K562 (cell line): ENCODE measurements at regions not wholly inside any gene's neighbourhood (a gene's known extent, or its start where the extent isn't known, plus 50 kb on each side); places are given as distances from the start of the nearest gene placed in this dataset.

Experiments used
- ATAC-seq: fragments of 200-7000 bp; cut with Tn5 transposase; 3 replicates; pipeline ENCODE4 v1.9.1; 2020; ENCODE audit warnings: moderate library complexity
- BruUV-seq: library from RNA; stranded (reverse); fragments of 400-500 nt; replicated peaks from 2 replicates; lab custom pipeline; 2021; lab: Mats Ljungman, UMichigan
- CTCF ChIA-PET: fragments of 300-600 bp; formaldehyde crosslinking; extraction: SDS; loops from one replicate; lab custom pipeline; 2021; ENCODE audit warnings: low intra/inter-chr PET ratio; lab: Yijun Ruan, JAX
- POLR2A ChIA-PET: fragments of 300-600, 350-650 bp; sonication (Branson Sonifier 250); formaldehyde crosslinking; extraction: SDS; loops from one replicate; lab custom pipeline; 2021; ENCODE audit warnings: antibody characterized with exemption, inconsistent platforms; lab: Yijun Ruan, JAX
- DNase-seq, 4 experiments: peaks; one replicate each; pipeline versions ENCODE4 v3.0.0 to v3.0.0-alpha.2; 2011 to 2018; ENCODE audit warnings: low spot score in 3 of 4, mixed read lengths in 3 of 4; ENCODE audit errors: extremely low read depth in 1 of 4
- FAIRE-seq: peaks from 2 replicates; lab custom pipeline; 2011; peaks lifted over from hg19 to GRCh38; lab: Jason Lieb, UNC
- H2AFZ ChIP-seq: 2 replicates; pipeline ENCODE4 v1.6.0; 2011; ENCODE audit warnings: low read depth, low read length, control low read depth, inconsistent platforms
- H3K27ac ChIP-seq: fragments of 200-600 bp; 3 replicates; pipeline ENCODE4 v1.8.0; 2011; ENCODE audit warnings: low read depth, mild to moderate bottlenecking, control low read depth, inconsistent platforms, low read length, moderate library complexity, mixed read lengths; ENCODE audit errors: extremely low read depth
- H3K27me3 ChIP-seq, 2 experiments: fragments of 300-600 bp in 1 of 2; 2 replicates in 1 of 2; 3 replicates in 1 of 2; pipeline versions ENCODE4 v1.6.0 to v1.8.0; 2011; ENCODE audit warnings: inconsistent platforms in 2 of 2, low read length in 2 of 2, mild to moderate bottlenecking in 1 of 2, mixed read lengths in 1 of 2, moderate library complexity in 1 of 2; ENCODE audit not compliant: control insufficient read depth in 2 of 2, insufficient read depth in 2 of 2
- H3K36me3 ChIP-seq: fragments of 300-600 bp; 3 replicates; pipeline ENCODE4 v1.8.0; 2011; ENCODE audit warnings: mild to moderate bottlenecking, low read length, inconsistent platforms; ENCODE audit not compliant: control insufficient read depth, insufficient read depth
- H3K4me1 ChIP-seq, 2 experiments: fragments of 200-600 bp in 1 of 2; replicated peaks in 1 of 2; 2 replicates in 1 of 2; 3 replicates in 1 of 2; pipeline versions ENCODE4 v1.5.1 to v1.8.0; 2011; ENCODE audit warnings: inconsistent platforms in 2 of 2, low read length in 2 of 2, mild to moderate bottlenecking in 1 of 2, mixed read lengths in 1 of 2, moderate library complexity in 1 of 2; ENCODE audit not compliant: control insufficient read depth in 2 of 2, insufficient read depth in 2 of 2
- H3K4me2 ChIP-seq: 2 replicates; pipeline ENCODE4 v1.6.1; 2011; ENCODE audit warnings: low read length, control low read depth, inconsistent platforms, mixed read lengths; ENCODE audit not compliant: insufficient read depth
- H3K4me3 ChIP-seq: fragments of 200-600 bp; sonication (generic), shearing (Covaris generic); 2 replicates; pipeline ENCODE4 v1.5.1; 2016; ENCODE audit warnings: control low read depth, inconsistent platforms
- H3K79me2 ChIP-seq: fragments of 200-600 bp; 3 replicates; pipeline ENCODE4 v1.8.0; 2011; ENCODE audit warnings: low read length, inconsistent platforms; ENCODE audit not compliant: control insufficient read depth, insufficient read depth
- H3K9ac ChIP-seq, 2 experiments: 2 replicates each; pipeline versions ENCODE4 v1.6.0 to v1.6.1; 2011; ENCODE audit warnings: low read depth in 2 of 2, low read length in 2 of 2, control low read depth in 1 of 2, inconsistent platforms in 1 of 2, mild to moderate bottlenecking in 1 of 2, mixed read lengths in 1 of 2; ENCODE audit not compliant: insufficient read depth in 1 of 2
- H3K9me1 ChIP-seq: one replicate; pipeline ENCODE4 v1.6.0; 2011; ENCODE audit warnings: inconsistent platforms, mild to moderate bottlenecking, low read length, moderate library complexity; ENCODE audit not compliant: control insufficient read depth, insufficient read depth
- H3K9me3 ChIP-seq: replicated peaks from 2 replicates; pipeline ENCODE4 v1.5.1; 2011; ENCODE audit warnings: low read depth, low read length, inconsistent platforms; ENCODE audit not compliant: control insufficient read depth, insufficient read depth
- H4K20me1 ChIP-seq: replicated peaks from 2 replicates; pipeline ENCODE4 v1.6.1; 2011; ENCODE audit warnings: low read length, inconsistent platforms, mixed read lengths; ENCODE audit not compliant: control insufficient read depth, insufficient read depth
- ASH1L ChIP-seq: fragments of 450-650 bp; IDR thresholded peaks from 2 replicates; pipeline ENCODE4 v1.6.1; 2018; ENCODE audit warnings: borderline replicate concordance, mild to moderate bottlenecking, low read depth; ENCODE audit not compliant: partially characterized antibody
- ERF ChIP-seq: fragments of 450-650 bp; formaldehyde crosslinking; IDR thresholded peaks from 2 replicates; pipeline ENCODE4 v1.4.0; 2020; ENCODE audit warnings: mild to moderate bottlenecking, mixed read lengths
- HDGF ChIP-seq: fragments of 450-650 bp; IDR thresholded peaks from 2 replicates; pipeline ENCODE4 v1.6.1; 2016
- HSF4 ChIP-seq: fragments of 250-450 bp; sonication (Bioruptor Pico); IDR thresholded peaks from 2 replicates; pipeline ENCODE4 v2.1.2; 2022; ENCODE audit warnings: mild to moderate bottlenecking, moderate library complexity, borderline replicate concordance
- PBX2 ChIP-seq, 2 experiments: IDR thresholded peaks in 1 of 2; conservative IDR thresholded peaks in 1 of 2; 2 replicates each; pipeline ENCODE4 v1.6.1; 2016; ENCODE audit warnings: low read depth in 2 of 2, mild to moderate bottlenecking in 1 of 2, missing compliant biosample characterization in 1 of 2, missing genetic modification characterization in 1 of 2, moderate library complexity in 1 of 2
- PHF21A ChIP-seq: fragments of 450-650 bp; IDR thresholded peaks from 2 replicates; pipeline ENCODE4 v1.6.1; 2017; ENCODE audit warnings: low read depth, borderline replicate concordance
- SRSF1 ChIP-seq: fragments of 200-400 bp; formaldehyde crosslinking; IDR thresholded peaks from 2 replicates; pipeline ENCODE4 v1.6.1; 2017; ENCODE audit warnings: mild to moderate bottlenecking, low read depth, low read length, moderate library complexity
- ZNF263 ChIP-seq: sonication (generic); formaldehyde crosslinking; IDR thresholded peaks from 2 replicates; pipeline ENCODE4 v1.8.0; 2022; ENCODE audit warnings: mild to moderate bottlenecking, missing genetic modification reagents, borderline replicate concordance
- WGBS: fragments of 100-300 bp; shearing (Covaris generic); methylation state at CpG from one replicate; pipeline ENCODE4 v1.1.6; 2016; ENCODE audit warnings: low coverage, mixed read lengths; ENCODE audit not compliant: insufficient coverage; ENCODE audit errors: missing lambda C conversion rate; 5-methylcytosine and 5-hydroxymethylcytosine counted together
- in situ Hi-C: fragments of 300-500 bp; cut with MboI; formaldehyde crosslinking; loops from 4 replicates; pipeline ENCODE4 v1.15.0; 2018; ENCODE audit warnings: inconsistent platforms, mixed read lengths
- intact Hi-C: fragments of 100-400 bp; cut with micrococcal nuclease; formaldehyde crosslinking; loops from 2 replicates; pipeline ENCODE4 v1.14.2; 2022
- TF ChIP-seq, protein P1 (sequence below): IDR thresholded peaks from 3 replicates; pipeline ENCODE4 v1.6.1; 2011; ENCODE audit warnings: borderline replicate concordance, mild to moderate bottlenecking; ENCODE audit not compliant: insufficient read length, insufficient read depth
- TF ChIP-seq, protein P2 (sequence below), 2 experiments: IDR thresholded peaks; 2 replicates each; pipeline ENCODE4 v1.6.1; 2011; ENCODE audit warnings: borderline replicate concordance in 1 of 2, control low read depth in 1 of 2, low read depth in 1 of 2, low read length in 1 of 2, mild to moderate bottlenecking in 1 of 2, mixed read lengths in 1 of 2, moderate library complexity in 1 of 2; ENCODE audit not compliant: insufficient read depth in 1 of 2, insufficient read length in 1 of 2, poor library complexity in 1 of 2, severe bottlenecking in 1 of 2; ENCODE audit errors: extremely low read depth in 1 of 2
- TF ChIP-seq, protein P3 (sequence below): sonication (generic); formaldehyde crosslinking; IDR thresholded peaks from 2 replicates; pipeline ENCODE4 v1.8.1; 2022; ENCODE audit warnings: missing genetic modification reagents
- TF ChIP-seq, protein P4 (sequence below): fragments of 250-450 bp; sonication (Bioruptor Pico); IDR thresholded peaks from 2 replicates; pipeline ENCODE4 v1.8.0; 2022; ENCODE audit warnings: moderate library complexity, mild to moderate bottlenecking, inconsistent platforms
- TF ChIP-seq, protein P5 (sequence below): fragments of 450-650 bp; formaldehyde crosslinking; IDR thresholded peaks from 2 replicates; pipeline ENCODE4 v1.4.0; 2020; ENCODE audit warnings: mild to moderate bottlenecking, moderate library complexity

DNA sequence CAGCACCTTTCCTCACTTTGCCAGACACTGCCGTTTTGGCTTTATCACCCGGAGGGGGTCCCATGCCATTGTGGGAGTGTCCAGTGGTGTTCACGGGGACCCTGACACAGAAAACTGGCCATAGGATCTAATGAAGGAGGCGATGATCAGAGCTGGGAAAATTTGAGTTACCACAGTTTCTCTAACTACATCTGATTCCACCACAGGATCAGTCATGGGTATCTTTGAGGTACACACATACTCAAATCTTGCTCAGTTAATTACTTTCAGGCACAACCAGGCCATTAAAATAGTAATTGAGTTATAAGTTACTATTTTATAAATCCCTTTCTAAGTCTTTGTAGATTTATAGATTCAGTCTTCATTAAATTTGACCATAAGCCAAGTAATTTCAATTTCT, 215.1 kb downstream of the PRL start:
- H3K4me1 ChIP-seq = peaks cover 0 to 6% of the 10 kb centered on the region in 2 experiments; a peak in 2 of 5 replicates
- ATAC-seq (no peak), FAIRE-seq (no peak), DNase-seq (no peak)
- H2AFZ ChIP-seq = no peak overlapping the region; the same call in 1 of the 2 replicates
- no peaks in the 10 kb centered on the region for H3K79me2 ChIP-seq
- no peaks in the 10 kb centered on the region for H3K9me3 ChIP-seq
- in situ Hi-C loops = no loop called here
- H4K20me1 ChIP-seq = no peaks in the 10 kb centered on the region
- no peak overlapping the region for H3K27ac ChIP-seq
- H3K36me3 ChIP-seq = no peaks in the 10 kb centered on the region
- H3K4me3 ChIP-seq = no peak overlapping the region
- POLR2A ChIA-PET = interaction anchor here (0.6 to 1.3 kb wide), 2 partner anchors 9 to 12 kb away, joined by 3 read pairs; no protein-coding TSS in a partner anchor
- WGBS = 35% methylated on average over 4 of the region's 4 CpGs
- no peaks in the 10 kb centered on the region for H3K9me1 ChIP-seq
- no peak overlapping the region for H3K9ac ChIP-seq
- BruUV-seq = no TSS peak
- CTCF ChIA-PET = no interaction called here
- no peak overlapping the region for H3K4me2 ChIP-seq
- H3K27me3 ChIP-seq = no peaks in the 10 kb centered on the region
- intact Hi-C loops = no loop called here
- TF ChIP-seq SRSF1 (no peak), HSF4 (CRISPR knock-in tag) (no peak), PHF21A (no peak), HDGF (no peak), ERF (CRISPR knock-in tag) (no peak), PBX2 (CRISPR knock-in tag; IDR thresholded peaks at IDR 0.05; ENCODE audit: low read depth) (no peak), PBX2 (tag; conservative IDR thresholded peaks at IDR 0.05; ENCODE audit: low read depth) (no peak), ZNF263 (no peak), ASH1L (no peak)
- TF ChIP-seq, protein P1, sequence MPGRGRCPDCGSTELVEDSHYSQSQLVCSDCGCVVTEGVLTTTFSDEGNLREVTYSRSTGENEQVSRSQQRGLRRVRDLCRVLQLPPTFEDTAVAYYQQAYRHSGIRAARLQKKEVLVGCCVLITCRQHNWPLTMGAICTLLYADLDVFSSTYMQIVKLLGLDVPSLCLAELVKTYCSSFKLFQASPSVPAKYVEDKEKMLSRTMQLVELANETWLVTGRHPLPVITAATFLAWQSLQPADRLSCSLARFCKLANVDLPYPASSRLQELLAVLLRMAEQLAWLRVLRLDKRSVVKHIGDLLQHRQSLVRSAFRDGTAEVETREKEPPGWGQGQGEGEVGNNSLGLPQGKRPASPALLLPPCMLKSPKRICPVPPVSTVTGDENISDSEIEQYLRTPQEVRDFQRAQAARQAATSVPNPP = no peak
- TF ChIP-seq, protein P2, sequence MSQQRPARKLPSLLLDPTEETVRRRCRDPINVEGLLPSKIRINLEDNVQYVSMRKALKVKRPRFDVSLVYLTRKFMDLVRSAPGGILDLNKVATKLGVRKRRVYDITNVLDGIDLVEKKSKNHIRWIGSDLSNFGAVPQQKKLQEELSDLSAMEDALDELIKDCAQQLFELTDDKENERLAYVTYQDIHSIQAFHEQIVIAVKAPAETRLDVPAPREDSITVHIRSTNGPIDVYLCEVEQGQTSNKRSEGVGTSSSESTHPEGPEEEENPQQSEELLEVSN (IDR thresholded peaks at IDR 0.05; ENCODE audit: borderline replicate concordance in 1 of 2, extremely low read depth in 1 of 2, insufficient read depth in 1 of 2, insufficient read length in 1 of 2, low read depth in 1 of 2, low read length in 1 of 2, poor library complexity in 1 of 2, severe bottlenecking in 1 of 2) = no peak
- TF ChIP-seq, protein P3, sequence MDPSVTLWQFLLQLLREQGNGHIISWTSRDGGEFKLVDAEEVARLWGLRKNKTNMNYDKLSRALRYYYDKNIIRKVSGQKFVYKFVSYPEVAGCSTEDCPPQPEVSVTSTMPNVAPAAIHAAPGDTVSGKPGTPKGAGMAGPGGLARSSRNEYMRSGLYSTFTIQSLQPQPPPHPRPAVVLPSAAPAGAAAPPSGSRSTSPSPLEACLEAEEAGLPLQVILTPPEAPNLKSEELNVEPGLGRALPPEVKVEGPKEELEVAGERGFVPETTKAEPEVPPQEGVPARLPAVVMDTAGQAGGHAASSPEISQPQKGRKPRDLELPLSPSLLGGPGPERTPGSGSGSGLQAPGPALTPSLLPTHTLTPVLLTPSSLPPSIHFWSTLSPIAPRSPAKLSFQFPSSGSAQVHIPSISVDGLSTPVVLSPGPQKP (CRISPR knock-in tag) = no peak
- TF ChIP-seq, protein P4, sequence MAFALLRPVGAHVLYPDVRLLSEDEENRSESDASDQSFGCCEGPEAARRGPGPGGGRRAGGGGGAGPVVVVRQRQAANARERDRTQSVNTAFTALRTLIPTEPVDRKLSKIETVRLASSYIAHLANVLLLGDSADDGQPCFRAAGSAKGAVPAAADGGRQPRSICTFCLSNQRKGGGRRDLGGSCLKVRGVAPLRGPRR (CRISPR knock-in tag) = no peak
- TF ChIP-seq, protein P5, sequence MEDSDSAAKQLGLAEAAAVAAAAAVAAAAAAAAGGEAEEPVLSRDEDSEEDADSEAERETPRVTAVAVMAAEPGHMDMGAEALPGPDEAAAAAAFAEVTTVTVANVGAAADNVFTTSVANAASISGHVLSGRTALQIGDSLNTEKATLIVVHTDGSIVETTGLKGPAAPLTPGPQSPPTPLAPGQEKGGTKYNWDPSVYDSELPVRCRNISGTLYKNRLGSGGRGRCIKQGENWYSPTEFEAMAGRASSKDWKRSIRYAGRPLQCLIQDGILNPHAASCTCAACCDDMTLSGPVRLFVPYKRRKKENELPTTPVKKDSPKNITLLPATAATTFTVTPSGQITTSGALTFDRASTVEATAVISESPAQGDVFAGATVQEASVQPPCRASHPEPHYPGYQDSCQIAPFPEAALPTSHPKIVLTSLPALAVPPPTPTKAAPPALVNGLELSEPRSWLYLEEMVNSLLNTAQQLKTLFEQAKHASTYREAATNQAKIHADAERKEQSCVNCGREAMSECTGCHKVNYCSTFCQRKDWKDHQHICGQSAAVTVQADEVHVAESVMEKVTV (CRISPR knock-in tag) = no peak
